H1 (cell line): ENCODE measurements at regions not wholly inside any gene's neighbourhood (a gene's known extent, or its start where the extent isn't known, plus 50 kb on each side); places are given as distances from the start of the nearest gene placed in this dataset.

Source experiments
- CTCF ChIA-PET: fragments of 300-600 bp; sonication (Branson Sonifier 250); formaldehyde crosslinking; loops from one replicate; lab custom pipeline; 2021; ENCODE audit not compliant: partially characterized antibody; lab: Charles Lee
- POLR2A ChIA-PET: fragments of 300-600 bp; sonication (Branson Sonifier 250); formaldehyde crosslinking; loops from one replicate; lab custom pipeline; 2021; ENCODE audit warnings: inconsistent platforms; ENCODE audit not compliant: partially characterized antibody; lab: Charles Lee
- DNase-seq, 2 experiments: peaks; one replicate each; pipeline versions ENCODE4 v3.0.0 to v3.0.0-alpha.2; 2010 to 2022; ENCODE audit warnings: low spot score in 2 of 2, low read depth in 1 of 2, mixed read lengths in 1 of 2
- FAIRE-seq: peaks from 2 replicates; lab custom pipeline; 2011; peaks lifted over from hg19 to GRCh38; lab: Jason Lieb, UNC
- H2AFZ ChIP-seq: 2 replicates; pipeline ENCODE4 v1.8.1; 2012; ENCODE audit warnings: low read length, inconsistent platforms
- H2AK5ac ChIP-seq: 2 replicates; pipeline ENCODE4 v1.6.1; 2013; ENCODE audit warnings: low read depth, low read length
- H2BK120ac ChIP-seq: replicated peaks from 2 replicates; pipeline ENCODE3; 2013; ENCODE audit warnings: low read depth, low read length, inconsistent platforms
- H2BK12ac ChIP-seq: 2 replicates; pipeline ENCODE4 v1.6.1; 2013; ENCODE audit warnings: low read depth, low read length
- H2BK15ac ChIP-seq: 2 replicates; pipeline ENCODE4 v1.6.1; 2013; ENCODE audit warnings: low read length
- H2BK20ac ChIP-seq: 2 replicates; pipeline ENCODE4 v1.6.1; 2013; ENCODE audit warnings: low read length
- H2BK5ac ChIP-seq: 2 replicates; pipeline ENCODE4 v1.6.1; 2013; ENCODE audit warnings: low read depth, low read length
- H3K14ac ChIP-seq: 2 replicates; pipeline ENCODE4 v1.6.1; 2013; ENCODE audit warnings: inconsistent platforms; ENCODE audit not compliant: insufficient read length
- H3K18ac ChIP-seq: 2 replicates; pipeline ENCODE4 v1.6.1; 2013; ENCODE audit warnings: low read length; ENCODE audit errors: extremely low read depth
- H3K23ac ChIP-seq: 2 replicates; pipeline ENCODE4 v1.6.1; 2013; ENCODE audit warnings: inconsistent platforms; ENCODE audit not compliant: insufficient read length
- H3K23me2 ChIP-seq: 2 replicates; pipeline ENCODE4 v1.6.1; 2013; ENCODE audit warnings: low read depth, low read length
- H3K27ac ChIP-seq: 2 replicates; pipeline ENCODE4 v1.6.1; 2011; ENCODE audit warnings: low read depth, low read length, inconsistent platforms
- H3K27me3 ChIP-seq, 4 experiments: replicated peaks in 1 of 4; 1 replicate in 1 of 4; 2 replicates in 3 of 4; pipeline versions ENCODE4 v1.6.1 to v1.8.1; 2011 to 2013; ENCODE audit warnings: low read length in 3 of 4, mild to moderate bottlenecking in 3 of 4, inconsistent platforms in 2 of 4, mixed read lengths in 2 of 4, moderate library complexity in 1 of 4; ENCODE audit not compliant: control insufficient read depth in 3 of 4, insufficient read depth in 3 of 4; ENCODE audit errors: extremely low read depth in 1 of 4
- H3K36me3 ChIP-seq, 4 experiments: 2 replicates each; pipeline versions ENCODE4 v1.6.1 to v1.8.1; 2011 to 2013; ENCODE audit warnings: mild to moderate bottlenecking in 4 of 4, low read length in 3 of 4, moderate library complexity in 2 of 4, control low read depth in 1 of 4, inconsistent platforms in 1 of 4; ENCODE audit not compliant: insufficient read depth in 4 of 4, control insufficient read depth in 2 of 4
- H3K4ac ChIP-seq: replicated peaks from 2 replicates; pipeline ENCODE3; 2013; ENCODE audit warnings: low read length, low read depth, mixed read lengths, inconsistent platforms; ENCODE audit not compliant: insufficient read length
- H3K4me1 ChIP-seq, 4 experiments: replicated peaks in 1 of 4; 1 replicate in 1 of 4; 2 replicates in 3 of 4; pipeline versions ENCODE4 v1.6.1 to v1.8.1; 2011 to 2013; ENCODE audit warnings: low read length in 3 of 4, inconsistent platforms in 2 of 4, mixed read lengths in 1 of 4; ENCODE audit not compliant: insufficient read depth in 4 of 4, control insufficient read depth in 3 of 4
- H3K4me2 ChIP-seq, 2 experiments: 2 replicates each; pipeline versions ENCODE4 v1.6.1 to v1.8.1; 2011 to 2013; ENCODE audit warnings: low read depth in 2 of 2, low read length in 2 of 2, control low read depth in 1 of 2, inconsistent platforms in 1 of 2, mild to moderate bottlenecking in 1 of 2; ENCODE audit not compliant: insufficient read depth in 1 of 2
- H3K4me3 ChIP-seq, 4 experiments: fragments of 200-600, 300-600 bp in 1 of 4; sonication (generic), shearing (Covaris generic), sonication (Bioruptor Twin) in 1 of 4; 2 replicates each; pipeline versions ENCODE4 v1.5.1 to v1.8.1; 2011 to 2016; ENCODE audit warnings: low read length in 4 of 4, low read depth in 3 of 4, control low read depth in 2 of 4, inconsistent platforms in 2 of 4, mild to moderate bottlenecking in 2 of 4, mixed read lengths in 1 of 4, moderate library complexity in 1 of 4; ENCODE audit not compliant: insufficient read depth in 2 of 4; ENCODE audit errors: extremely low read depth in 1 of 4
- H3K56ac ChIP-seq: replicated peaks from 2 replicates; pipeline ENCODE3; 2013; ENCODE audit warnings: low read depth, mild to moderate bottlenecking, mixed read lengths, low read length, inconsistent platforms; ENCODE audit not compliant: insufficient read length
- H3K79me1 ChIP-seq: 2 replicates; pipeline ENCODE4 v1.6.1; 2013; ENCODE audit warnings: low read depth, low read length, control low read depth
- H3K79me2 ChIP-seq, 2 experiments: 2 replicates each; pipeline versions ENCODE4 v1.6.1 to v1.8.1; 2012 to 2013; ENCODE audit warnings: low read length in 2 of 2, mild to moderate bottlenecking in 2 of 2, inconsistent platforms in 1 of 2; ENCODE audit not compliant: insufficient read depth in 2 of 2, control insufficient read depth in 1 of 2
- H3K9ac ChIP-seq, 4 experiments: replicated peaks in 1 of 4; 1 replicate in 1 of 4; 2 replicates in 3 of 4; pipeline versions ENCODE4 v1.6.1 to v1.8.1; 2011 to 2013; ENCODE audit warnings: low read depth in 3 of 4, low read length in 3 of 4, control low read depth in 2 of 4, mild to moderate bottlenecking in 2 of 4, moderate library complexity in 2 of 4, inconsistent platforms in 1 of 4; ENCODE audit errors: extremely low read depth in 1 of 4
- H3K9me3 ChIP-seq, 2 experiments: 2 replicates each; pipeline versions ENCODE4 v1.6.1 to v1.8.1; 2012 to 2013; ENCODE audit warnings: mild to moderate bottlenecking in 2 of 2, moderate library complexity in 2 of 2, control low read depth in 1 of 2, inconsistent platforms in 1 of 2, low read depth in 1 of 2, low read length in 1 of 2, mixed read lengths in 1 of 2; ENCODE audit not compliant: insufficient read depth in 2 of 2
- H4K20me1 ChIP-seq, 2 experiments: replicated peaks in 1 of 2; 2 replicates each; pipeline versions ENCODE3 to v1.8.1; 2011 to 2013; ENCODE audit warnings: inconsistent platforms in 2 of 2, low read length in 2 of 2, mild to moderate bottlenecking in 1 of 2; ENCODE audit not compliant: insufficient read depth in 2 of 2, control insufficient read depth in 1 of 2
- H4K5ac ChIP-seq: 2 replicates; pipeline ENCODE4 v1.6.1; 2013; ENCODE audit warnings: low read length, low read depth, mixed read lengths, inconsistent platforms; ENCODE audit not compliant: insufficient read length
- H4K8ac ChIP-seq: 2 replicates; pipeline ENCODE4 v1.8.0; 2013; ENCODE audit warnings: mild to moderate bottlenecking, moderate library complexity, low read length, inconsistent platforms; ENCODE audit not compliant: insufficient read depth; ENCODE audit errors: extremely low read depth
- H4K91ac ChIP-seq: replicated peaks from 2 replicates; pipeline ENCODE3; 2013; ENCODE audit warnings: low read length, mixed read lengths, inconsistent platforms; ENCODE audit not compliant: insufficient read length
- GABPA ChIP-seq: IDR thresholded peaks from 2 replicates; pipeline ENCODE4 v1.6.1; 2011; ENCODE audit warnings: mild to moderate bottlenecking, low read length, moderate library complexity, borderline replicate concordance; ENCODE audit not compliant: insufficient read depth
- RFX5 ChIP-seq: IDR thresholded peaks from 2 replicates; pipeline ENCODE4 v1.6.1; 2011; ENCODE audit warnings: low read depth, low read length, improper control_type of control experiment, borderline replicate concordance
- WGBS, 2 experiments: shearing (Covaris generic) in 1 of 2; methylation state at CpG; one replicate each; pipeline versions ENCODE4 v1.1.6 to v1.1.7; 2013 to 2015; ENCODE audit warnings: low lambda C conversion rate in 2 of 2, mixed read lengths in 2 of 2, inconsistent platforms in 1 of 2, low coverage in 1 of 2, missing lambda C conversion rate in 1 of 2; ENCODE audit not compliant: insufficient replicate concordance in 2 of 2, insufficient coverage in 1 of 2, insufficient read length in 1 of 2; ENCODE audit errors: extremely low coverage in 1 of 2, missing lambda C conversion rate in 1 of 2; 5-methylcytosine and 5-hydroxymethylcytosine counted together

GRCh38 chr18:78031589-78031988 lies 781.9 kb downstream of the GALR1 start:
- no peak overlapping the region for H3K9ac ChIP-seq
- H3K4me3 ChIP-seq = no peak overlapping the region
- H4K20me1 ChIP-seq = no peaks in the 10 kb centered on the region
- H2BK120ac ChIP-seq = no peak overlapping the region
- H4K5ac ChIP-seq = no peak overlapping the region
- H3K27me3 ChIP-seq = no peaks in the 10 kb centered on the region
- H3K9me3 ChIP-seq = no peaks in the 10 kb centered on the region
- H3K14ac ChIP-seq = no peak overlapping the region
- no peak overlapping the region for H3K4ac ChIP-seq
- H3K4me1 ChIP-seq = peaks cover 0 to 11% (median 3%) of the 10 kb centered on the region in 4 experiments; a peak in 5 of 7 replicates
- no peak overlapping the region for H2BK20ac ChIP-seq
- no peak overlapping the region for H3K18ac ChIP-seq
- no peak for TF ChIP-seq GABPA
- TF ChIP-seq RFX5 = no peak
- TF ChIP-seq, all 59 proteins: peak for 0
- CTCF ChIA-PET = no interaction called here
- no peak overlapping the region for H2AK5ac ChIP-seq
- POLR2A ChIA-PET = no interaction called here
- no peak overlapping the region for H3K56ac ChIP-seq
- H3K23me2 ChIP-seq = no peaks in the 10 kb centered on the region
- 93% methylated on average over 4 of the region's 6 CpGs; no CpG with 5 or more reads in 1 of the 2 experiments for WGBS, 2 experiments
- no peak overlapping the region for H2BK15ac ChIP-seq
- H4K8ac ChIP-seq = no peak overlapping the region
- H3K79me2 ChIP-seq = no peaks in the 10 kb centered on the region
- H4K91ac ChIP-seq = no peak overlapping the region
- FAIRE-seq = no peak
- no peak overlapping the region for H3K23ac ChIP-seq
- H3K79me1 ChIP-seq = no peaks in the 10 kb centered on the region
- H3K36me3 ChIP-seq = no peaks in the 10 kb centered on the region
- peak overlapping the region; percentile 27; the same call in 1 of the 2 replicates for H2AFZ ChIP-seq
- DNase-seq = no peak
- H2BK5ac ChIP-seq = no peak overlapping the region
- no peak overlapping the region for H3K27ac ChIP-seq
- peak overlapping the region in 1 of 2 experiments; percentile 65; a peak in 1 of 4 replicates for H3K4me2 ChIP-seq
- H2BK12ac ChIP-seq = no peak overlapping the region
